SK-N-SH treated with all-trans-retinoic acid at 6 μM for 48 hours (cell line): ENCODE measurements at regions not wholly inside any gene's neighbourhood (a gene's known extent, or its start where the extent isn't known, plus 50 kb on each side); places are given as distances from the start of the nearest gene placed in this dataset.

Experiments
- BACH2 ChIP-seq: fragments of 250-450 bp; sonication (Bioruptor Pico); IDR thresholded peaks from 2 replicates; pipeline ENCODE4 v1.9.0; 2021; ENCODE audit warnings: mild to moderate bottlenecking, borderline replicate concordance
- CREB5 ChIP-seq: fragments of 250-450 bp; sonication (Bioruptor Pico); IDR thresholded peaks from 2 replicates; pipeline ENCODE4 v1.5.1; 2020; ENCODE audit warnings: low read depth, mild to moderate bottlenecking, moderate library complexity
- OSR1 ChIP-seq: fragments of 250-450 bp; sonication (Bioruptor Pico); IDR thresholded peaks from 2 replicates; pipeline ENCODE4 v1.8.0; 2022; ENCODE audit warnings: moderate library complexity, mild to moderate bottlenecking, inconsistent platforms
- PATZ1 ChIP-seq: fragments of 250-450 bp; sonication (Bioruptor Pico); IDR thresholded peaks from 2 replicates; pipeline ENCODE4 v1.8.0; 2020; ENCODE audit warnings: mild to moderate bottlenecking, moderate library complexity, borderline replicate concordance
- RARB ChIP-seq: fragments of 250-450 bp; sonication (Bioruptor Pico); IDR thresholded peaks from 2 replicates; pipeline ENCODE4 v1.8.0; 2021; ENCODE audit warnings: mild to moderate bottlenecking, moderate library complexity
- TCF4 ChIP-seq: fragments of 250-450 bp; sonication (Bioruptor Pico); IDR thresholded peaks from 2 replicates; pipeline ENCODE4 v1.8.0; 2021; ENCODE audit warnings: mild to moderate bottlenecking, moderate library complexity, borderline replicate concordance
- ZC3H10 ChIP-seq: fragments of 250-450 bp; sonication (Bioruptor Pico); IDR thresholded peaks from 2 replicates; pipeline ENCODE4 v1.5.1; 2021; ENCODE audit warnings: mild to moderate bottlenecking, moderate library complexity
- ZFP3 ChIP-seq: fragments of 250-450 bp; sonication (Bioruptor Pico); IDR thresholded peaks from 2 replicates; pipeline ENCODE4 v1.5.0; 2020; ENCODE audit warnings: mild to moderate bottlenecking, moderate library complexity
- ZNF8 ChIP-seq: fragments of 450-650 bp; formaldehyde crosslinking; IDR thresholded peaks from 2 replicates; pipeline ENCODE4 v1.5.0; 2020; ENCODE audit warnings: mild to moderate bottlenecking, moderate library complexity

- TF ChIP-seq ZC3H10 (no peak), RARB (CRISPR knock-in tag) (no peak), TCF4 (CRISPR knock-in tag) (no peak), BACH2 (CRISPR knock-in tag) (no peak), CREB5 (CRISPR knock-in tag) (no peak), ZNF8 (CRISPR knock-in tag) (no peak), OSR1 (no peak), PATZ1 (no peak), ZFP3 (no peak)
These were observed 471.6 kb downstream of the MBD2 start for GRCh38 chr18:53752781-53753367.
